GM12891 (cell line): ENCODE measurements at regions not wholly inside any gene's neighbourhood (a gene's known extent, or its start where the extent isn't known, plus 50 kb on each side); places are given as distances from the start of the nearest gene placed in this dataset.

ENCODE experiments used
- DNase-seq: peaks from one replicate; pipeline ENCODE4 v3.0.0; 2011; ENCODE audit warnings: low spot score; ENCODE audit not compliant: insufficient read length
- FAIRE-seq: peaks from 2 replicates; lab custom pipeline; 2011; peaks lifted over from hg19 to GRCh38; lab: Jason Lieb, UNC
- PAX5 ChIP-seq: IDR thresholded peaks from 2 replicates; pipeline ENCODE4 v1.6.1; 2011; ENCODE audit warnings: low read length, moderate library complexity, mild to moderate bottlenecking; ENCODE audit not compliant: insufficient read depth, severe bottlenecking
- POLR2A ChIP-seq: IDR thresholded peaks from 2 replicates; pipeline ENCODE4 v1.6.1; 2011; ENCODE audit warnings: low read depth, low read length, control low read depth
- POLR2AphosphoS5 ChIP-seq: IDR thresholded peaks from 2 replicates; pipeline ENCODE4 v1.6.1; 2011; ENCODE audit warnings: low read depth, low read length, control low read depth
- POU2F2 ChIP-seq: IDR thresholded peaks from 2 replicates; pipeline ENCODE4 v1.6.1; 2011; ENCODE audit warnings: low read depth, mild to moderate bottlenecking, control low read depth, low read length, moderate library complexity
- SPI1 ChIP-seq: IDR thresholded peaks from 2 replicates; pipeline ENCODE4 v1.6.1; 2011; ENCODE audit warnings: low read depth, low read length, control low read depth
- TAF1 ChIP-seq: IDR thresholded peaks from 2 replicates; pipeline ENCODE4 v1.6.1; 2011; ENCODE audit warnings: low read depth, low read length, control low read depth

GRCh38 chr6:141024526-141024925 lies 1108.2 kb upstream of the GJE1 start:
- TF ChIP-seq PAX5 (no peak), POLR2A (no peak), SPI1 (no peak), TAF1 (no peak), POLR2AphosphoS5 (no peak), POU2F2 (no peak)
- DNase-seq (no peak), FAIRE-seq (no peak)

GRCh38 chr6:141017941-141018340 lies 1114.8 kb upstream of the GJE1 start:
- DNase-seq (no peak), FAIRE-seq (no peak)
- TF ChIP-seq POLR2A (no peak), SPI1 (no peak), PAX5 (no peak), POU2F2 (no peak), POLR2AphosphoS5 (no peak), TAF1 (no peak)

- no peak for FAIRE-seq
- DNase-seq, result no peak
These were observed 1131.8 kb upstream of the GJE1 start for GRCh38 chr6:141000917-141001316.

GRCh38 chr6:140993515-140993914 lies 1139.2 kb upstream of the GJE1 start:
- no peak for DNase-seq
- TF ChIP-seq SPI1 (no peak), POLR2AphosphoS5 (no peak), PAX5 (no peak), POLR2A (no peak), POU2F2 (no peak), TAF1 (no peak)
- FAIRE-seq, result no peak

More at GRCh38 chr6:141000917-141001316, 1131.8 kb upstream of the GJE1 start:
- no peak for TF ChIP-seq POLR2A
- TF ChIP-seq POU2F2, result no peak
- TF ChIP-seq SPI1, result no peak
- no peak for TF ChIP-seq POLR2AphosphoS5
- TF ChIP-seq TAF1, result no peak
- no peak for TF ChIP-seq PAX5

GRCh38 chr6:140992678-140993077 lies 1140.0 kb upstream of the GJE1 start:
- no peak for TF ChIP-seq POLR2AphosphoS5
- no peak for TF ChIP-seq PAX5
- no peak for TF ChIP-seq SPI1
- TF ChIP-seq POLR2A, result no peak
- TF ChIP-seq POU2F2, result no peak
- TF ChIP-seq TAF1, result no peak
- FAIRE-seq (no peak), DNase-seq (no peak)

- TF ChIP-seq POLR2A (no peak), TAF1 (no peak), PAX5 (no peak), POLR2AphosphoS5 (no peak), POU2F2 (no peak), SPI1 (no peak)
- no peak for FAIRE-seq
- no peak for DNase-seq
These were observed 1143.9 kb upstream of the GJE1 start for GRCh38 chr6:140988780-140989179.

GRCh38 chr6:140987364-140988155 lies 1145.2 kb upstream of the GJE1 start:
- no peak for DNase-seq
- TF ChIP-seq SPI1 (no peak), POLR2A (no peak), POLR2AphosphoS5 (no peak), TAF1 (no peak), PAX5 (no peak), POU2F2 (no peak)
- FAIRE-seq, result no peak

- DNase-seq (no peak), FAIRE-seq (no peak)
- TF ChIP-seq PAX5 (no peak), SPI1 (no peak), TAF1 (no peak), POLR2A (no peak), POU2F2 (no peak), POLR2AphosphoS5 (no peak)
These were observed 1146.9 kb upstream of the GJE1 start for GRCh38 chr6:140985679-140986275.

- no peak for FAIRE-seq
- DNase-seq, result no peak
- TF ChIP-seq POLR2A (no peak), PAX5 (no peak), POLR2AphosphoS5 (no peak), POU2F2 (no peak), TAF1 (no peak), SPI1 (no peak)
These were observed 1152.3 kb upstream of the GJE1 start for GRCh38 chr6:140980265-140980887.
